ENCODE measurements at regions not wholly inside any gene's neighbourhood (a gene's known extent, or its start where the extent isn't known, plus 50 kb on each side); places are given as distances from the start of the nearest gene placed in this dataset.
"Not testable (repeated sequence)": the region's sequence is repeated elsewhere in the genome, so short reads cannot be mapped to it uniquely, and the experiment has no call there.

- Histone ChIP-seq H3K36me3 (ENCODE audit: control insufficient read depth in 3 of 3, insufficient read depth in 3 of 3, low read length in 3 of 3) (no peaks in the 10 kb centered on the region), H3K27me3 (ENCODE audit: control insufficient read depth in 3 of 3, insufficient read depth in 3 of 3, low read length in 3 of 3) (no peaks in the 10 kb centered on the region), H3K27ac (ENCODE audit: low read depth, low read length) (no peak overlapping the region), H3K9ac (ENCODE audit: low read depth in 1 of 3, low read length in 3 of 3) (no peak overlapping the region), H3K4me1 (ENCODE audit: control insufficient read depth in 3 of 3, insufficient read depth in 3 of 3, low read length in 3 of 3) (no peaks in the 10 kb centered on the region), H3K4me3 (ENCODE audit: low read length in 3 of 3) (no peak overlapping the region), H3K9me3 (ENCODE audit: control insufficient read depth in 3 of 3, low read length in 3 of 3) (no peaks in the 10 kb centered on the region)
Measured at GRCh38 chr1:81738875-81739274, 61.9 kb upstream of the ADGRL2 start.

GRCh38 chr1:81733480-81733879 lies 67.3 kb upstream of the ADGRL2 start:
- no peak overlapping the region for H3K9ac ChIP-seq (ENCODE audit: low read depth in 1 of 3, low read length in 3 of 3)
- no peaks in the 10 kb centered on the region for H3K27me3 ChIP-seq (ENCODE audit: control insufficient read depth in 3 of 3, insufficient read depth in 3 of 3, low read length in 3 of 3)
- H3K36me3 ChIP-seq (ENCODE audit: control insufficient read depth in 3 of 3, insufficient read depth in 3 of 3, low read length in 3 of 3), result no peaks in the 10 kb centered on the region
- no peaks in the 10 kb centered on the region for H3K9me3 ChIP-seq (ENCODE audit: control insufficient read depth in 3 of 3, low read length in 3 of 3)
- H3K27ac ChIP-seq (ENCODE audit: low read depth, low read length), result no peak overlapping the region
- no peak overlapping the region for H3K4me3 ChIP-seq (ENCODE audit: low read length in 3 of 3)
- H3K4me1 ChIP-seq (ENCODE audit: control insufficient read depth in 3 of 3, insufficient read depth in 3 of 3, low read length in 3 of 3), result no peaks in the 10 kb centered on the region

GRCh38 chr1:81731989-81732388 lies 68.7 kb upstream of the ADGRL2 start:
- Histone ChIP-seq H3K4me1 (ENCODE audit: control insufficient read depth in 3 of 3, insufficient read depth in 3 of 3, low read length in 3 of 3) (no peaks in the 10 kb centered on the region), H3K27me3 (ENCODE audit: control insufficient read depth in 3 of 3, insufficient read depth in 3 of 3, low read length in 3 of 3) (no peaks in the 10 kb centered on the region), H3K4me3 (ENCODE audit: low read length in 3 of 3) (no peak overlapping the region), H3K9ac (ENCODE audit: low read depth in 1 of 3, low read length in 3 of 3) (no peak overlapping the region), H3K36me3 (ENCODE audit: control insufficient read depth in 3 of 3, insufficient read depth in 3 of 3, low read length in 3 of 3) (no peaks in the 10 kb centered on the region), H3K9me3 (ENCODE audit: control insufficient read depth in 3 of 3, low read length in 3 of 3) (no peaks in the 10 kb centered on the region), H3K27ac (ENCODE audit: low read depth, low read length) (no peak overlapping the region)

DNA sequence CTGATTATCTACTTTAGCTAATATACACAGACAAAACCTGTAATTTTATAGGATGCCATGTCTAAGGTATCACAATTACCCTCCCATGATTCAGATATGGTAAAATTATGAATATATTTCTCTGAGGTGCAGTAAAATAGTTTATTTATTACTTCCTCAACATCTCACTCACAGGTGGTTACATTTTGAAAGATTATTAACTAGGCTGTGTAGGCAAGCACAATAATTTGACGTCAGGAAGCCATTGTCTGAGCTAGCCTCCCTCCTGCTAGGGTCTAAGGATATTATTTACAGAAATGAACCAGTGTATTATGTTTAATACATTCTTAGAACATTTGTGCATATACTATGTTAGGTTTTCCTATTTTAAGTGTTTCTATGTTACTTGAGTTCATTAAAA lies 69.9 kb upstream of the ADGRL2 start:
- H3K9me3 ChIP-seq (ENCODE audit: control insufficient read depth in 3 of 3, low read length in 3 of 3), result no peaks in the 10 kb centered on the region
- no peaks in the 10 kb centered on the region for H3K27me3 ChIP-seq (ENCODE audit: control insufficient read depth in 3 of 3, insufficient read depth in 3 of 3, low read length in 3 of 3)
- H3K4me3 ChIP-seq (ENCODE audit: low read length in 3 of 3), result no peak overlapping the region
- no peak overlapping the region for H3K9ac ChIP-seq (ENCODE audit: low read depth in 1 of 3, low read length in 3 of 3)
- no peaks in the 10 kb centered on the region for H3K36me3 ChIP-seq (ENCODE audit: control insufficient read depth in 3 of 3, insufficient read depth in 3 of 3, low read length in 3 of 3)
- no peak overlapping the region for H3K27ac ChIP-seq (ENCODE audit: low read depth, low read length)
- no peaks in the 10 kb centered on the region for H3K4me1 ChIP-seq (ENCODE audit: control insufficient read depth in 3 of 3, insufficient read depth in 3 of 3, low read length in 3 of 3)

- H3K4me3 ChIP-seq (ENCODE audit: low read length in 3 of 3); H3K4me1 ChIP-seq (ENCODE audit: control insufficient read depth in 3 of 3, insufficient read depth in 3 of 3, low read length in 3 of 3): not testable (repeated sequence)
Measured at GRCh38 chr1:81730299-81730698, 70.4 kb upstream of the ADGRL2 start.

GRCh38 chr1:81729818-81730217 lies 70.9 kb upstream of the ADGRL2 start:
- Histone ChIP-seq H3K4me1 (ENCODE audit: control insufficient read depth in 3 of 3, insufficient read depth in 3 of 3, low read length in 3 of 3) (no peaks in the 10 kb centered on the region), H3K36me3 (ENCODE audit: control insufficient read depth in 3 of 3, insufficient read depth in 3 of 3, low read length in 3 of 3) (no peaks in the 10 kb centered on the region), H3K9ac (ENCODE audit: low read depth in 1 of 3, low read length in 3 of 3) (no peak overlapping the region), H3K9me3 (ENCODE audit: control insufficient read depth in 3 of 3, low read length in 3 of 3) (no peaks in the 10 kb centered on the region), H3K4me3 (ENCODE audit: low read length in 3 of 3) (no peak overlapping the region), H3K27ac (ENCODE audit: low read depth, low read length) (no peak overlapping the region), H3K27me3 (ENCODE audit: control insufficient read depth in 3 of 3, insufficient read depth in 3 of 3, low read length in 3 of 3) (no peaks in the 10 kb centered on the region)

More at GRCh38 chr1:81730299-81730698, 70.4 kb upstream of the ADGRL2 start:
- H3K9me3 ChIP-seq (ENCODE audit: control insufficient read depth in 3 of 3, low read length in 3 of 3); H3K36me3 ChIP-seq (ENCODE audit: control insufficient read depth in 3 of 3, insufficient read depth in 3 of 3, low read length in 3 of 3); H3K27me3 ChIP-seq (ENCODE audit: control insufficient read depth in 3 of 3, insufficient read depth in 3 of 3, low read length in 3 of 3); H3K9ac ChIP-seq (ENCODE audit: low read depth in 1 of 3, low read length in 3 of 3); H3K27ac ChIP-seq (ENCODE audit: low read depth, low read length): not testable (repeated sequence)

GRCh38 chr1:81729239-81729638 lies 71.5 kb upstream of the ADGRL2 start:
- Histone ChIP-seq H3K9ac (ENCODE audit: low read depth in 1 of 3, low read length in 3 of 3) (no peak overlapping the region), H3K4me3 (ENCODE audit: low read length in 3 of 3) (no peak overlapping the region), H3K27me3 (ENCODE audit: control insufficient read depth in 3 of 3, insufficient read depth in 3 of 3, low read length in 3 of 3) (no peaks in the 10 kb centered on the region), H3K9me3 (ENCODE audit: control insufficient read depth in 3 of 3, low read length in 3 of 3) (no peaks in the 10 kb centered on the region), H3K36me3 (ENCODE audit: control insufficient read depth in 3 of 3, insufficient read depth in 3 of 3, low read length in 3 of 3) (no peaks in the 10 kb centered on the region), H3K4me1 (ENCODE audit: control insufficient read depth in 3 of 3, insufficient read depth in 3 of 3, low read length in 3 of 3) (no peaks in the 10 kb centered on the region), H3K27ac (ENCODE audit: low read depth, low read length) (no peak overlapping the region)

- Histone ChIP-seq H3K4me3 (ENCODE audit: low read length in 3 of 3) (no peak overlapping the region), H3K4me1 (ENCODE audit: control insufficient read depth in 3 of 3, insufficient read depth in 3 of 3, low read length in 3 of 3) (no peaks in the 10 kb centered on the region), H3K9ac (ENCODE audit: low read depth in 1 of 3, low read length in 3 of 3) (no peak overlapping the region)
Measured at GRCh38 chr1:81725823-81726222, 74.9 kb upstream of the ADGRL2 start.

GRCh38 chr1:81722631-81723328 lies 78.0 kb upstream of the ADGRL2 start:
- H3K9me3 ChIP-seq (ENCODE audit: control insufficient read depth in 3 of 3, low read length in 3 of 3); H3K4me3 ChIP-seq (ENCODE audit: low read length in 3 of 3); H3K27me3 ChIP-seq (ENCODE audit: control insufficient read depth in 3 of 3, insufficient read depth in 3 of 3, low read length in 3 of 3); H3K9ac ChIP-seq (ENCODE audit: low read depth in 1 of 3, low read length in 3 of 3); H3K4me1 ChIP-seq (ENCODE audit: control insufficient read depth in 3 of 3, insufficient read depth in 3 of 3, low read length in 3 of 3); H3K27ac ChIP-seq (ENCODE audit: low read depth, low read length); H3K36me3 ChIP-seq (ENCODE audit: control insufficient read depth in 3 of 3, insufficient read depth in 3 of 3, low read length in 3 of 3): not testable (repeated sequence)

More at GRCh38 chr1:81725823-81726222, 74.9 kb upstream of the ADGRL2 start:
- no peaks in the 10 kb centered on the region for H3K27me3 ChIP-seq (ENCODE audit: control insufficient read depth in 3 of 3, insufficient read depth in 3 of 3, low read length in 3 of 3)
- no peaks in the 10 kb centered on the region for H3K9me3 ChIP-seq (ENCODE audit: control insufficient read depth in 3 of 3, low read length in 3 of 3)
- no peak overlapping the region for H3K27ac ChIP-seq (ENCODE audit: low read depth, low read length)
- H3K36me3 ChIP-seq (ENCODE audit: control insufficient read depth in 3 of 3, insufficient read depth in 3 of 3, low read length in 3 of 3), result no peaks in the 10 kb centered on the region

GRCh38 chr1:81720256-81720655 lies 80.5 kb upstream of the ADGRL2 start:
- H3K27ac ChIP-seq (ENCODE audit: low read depth, low read length); H3K9ac ChIP-seq (ENCODE audit: low read depth in 1 of 3, low read length in 3 of 3); H3K4me1 ChIP-seq (ENCODE audit: control insufficient read depth in 3 of 3, insufficient read depth in 3 of 3, low read length in 3 of 3); H3K36me3 ChIP-seq (ENCODE audit: control insufficient read depth in 3 of 3, insufficient read depth in 3 of 3, low read length in 3 of 3); H3K27me3 ChIP-seq (ENCODE audit: control insufficient read depth in 3 of 3, insufficient read depth in 3 of 3, low read length in 3 of 3); H3K9me3 ChIP-seq (ENCODE audit: control insufficient read depth in 3 of 3, low read length in 3 of 3); H3K4me3 ChIP-seq (ENCODE audit: low read length in 3 of 3): not testable (repeated sequence)
